B cell (primary cell): ENCODE measurements at regions not wholly inside any gene's neighbourhood (a gene's known extent, or its start where the extent isn't known, plus 50 kb on each side); places are given as distances from the start of the nearest gene placed in this dataset.

Source experiments
- ATAC-seq: fragments of 200-7000 bp; cut with Tn5 transposase; one replicate; pipeline ENCODE4 v1.10.0; 2021; ENCODE audit warnings: low read depth, mild to moderate bottlenecking, moderate number of reproducible peaks, moderate library complexity
- CTCF ChIA-PET: fragments of 350-600 bp; sonication (Branson Sonifier 250); formaldehyde crosslinking; loops from one replicate; lab custom pipeline; 2021; ENCODE audit warnings: antibody characterized with exemption, inconsistent platforms; lab: Charles Lee
- POLR2A ChIA-PET: fragments of 350-600 bp; sonication (Branson Sonifier 250); formaldehyde crosslinking; loops from one replicate; lab custom pipeline; 2021; ENCODE audit warnings: antibody characterized with exemption; lab: Charles Lee
- DNase-seq: peaks from one replicate; pipeline ENCODE4 v3.0.0; 2013
- H2AFZ ChIP-seq: 2 replicates; pipeline ENCODE4 v1.6.1; 2012; ENCODE audit warnings: mild to moderate bottlenecking, low read depth, low read length; ENCODE audit not compliant: insufficient read depth, poor library complexity, severe bottlenecking
- H3K27ac ChIP-seq, 2 donors: 1 replicate in 1 of 2; 2 replicates in 1 of 2; pipeline ENCODE4 v1.5.1; 2012 to 2013; ENCODE audit warnings: low read length in 2 of 2, mild to moderate bottlenecking in 2 of 2, moderate library complexity in 1 of 2
- H3K27me3 ChIP-seq, 4 experiments: fragments of 200-600 bp in 1 of 4; sonication (generic) in 1 of 4; replicated peaks in 1 of 4; 1 replicate in 2 of 4; 2 replicates in 2 of 4; pipeline versions ENCODE4 v1.6.1 to v1.7.0; 2013 to 2016; ENCODE audit warnings: low read length in 3 of 4, mild to moderate bottlenecking in 2 of 4, mixed read lengths in 1 of 4, moderate library complexity in 1 of 4; ENCODE audit not compliant: insufficient read depth in 4 of 4, control insufficient read depth in 3 of 4; ENCODE audit errors: control extremely low read depth in 1 of 4
- H3K36me3 ChIP-seq, 2 experiments: replicated peaks in 1 of 2; 1 replicate in 1 of 2; 2 replicates in 1 of 2; pipeline versions ENCODE4 v1.6.1 to v1.7.1; 2013; ENCODE audit warnings: low read length in 1 of 2; ENCODE audit not compliant: insufficient read depth in 2 of 2, control insufficient read depth in 1 of 2; ENCODE audit errors: control extremely low read depth in 1 of 2, extremely low read depth in 1 of 2
- H3K4me1 ChIP-seq, 2 donors: fragments of 200-600 bp in 1 of 2; sonication (generic) in 1 of 2; 1 replicate in 1 of 2; 2 replicates in 1 of 2; pipeline versions ENCODE4 v1.5.1 to v1.6.1; 2013 to 2017; ENCODE audit warnings: low read length in 2 of 2; ENCODE audit not compliant: control insufficient read depth in 2 of 2, insufficient read depth in 2 of 2
- H3K4me2 ChIP-seq: replicated peaks from 2 replicates; pipeline ENCODE3; 2012; ENCODE audit warnings: mild to moderate bottlenecking, low read depth, low read length; ENCODE audit not compliant: poor library complexity, severe bottlenecking
- H3K4me3 ChIP-seq, 5 experiments: fragments of 200-600 bp in 1 of 5; sonication (generic) in 1 of 5; 1 replicate in 3 of 5; 2 replicates in 2 of 5; pipeline versions ENCODE4 v1.5.1 to v1.7.0; 2011 to 2016; ENCODE audit warnings: low read length in 4 of 5, mild to moderate bottlenecking in 4 of 5, low read depth in 2 of 5, control low read depth in 1 of 5, moderate library complexity in 1 of 5; ENCODE audit not compliant: insufficient read depth in 1 of 5; ENCODE audit errors: control extremely low read depth in 1 of 5, extremely low read depth in 1 of 5
- H3K79me2 ChIP-seq: fragments of 200-600 bp; sonication (generic); one replicate; pipeline ENCODE4 v1.6.0; 2016; ENCODE audit warnings: low read length; ENCODE audit not compliant: control insufficient read depth, insufficient read depth
- H3K9ac ChIP-seq: fragments of 200-600 bp; sonication (generic); 2 replicates; pipeline ENCODE4 v1.6.1; 2017; ENCODE audit warnings: mild to moderate bottlenecking, low read length, moderate library complexity
- H3K9me3 ChIP-seq, 3 donors: one replicate each; pipeline versions ENCODE4 v1.6.1 to v1.7.1; 2013; ENCODE audit warnings: low read length in 2 of 3; ENCODE audit not compliant: control insufficient read depth in 2 of 3, insufficient read depth in 1 of 3; ENCODE audit errors: control extremely low read depth in 1 of 3
- H4K20me1 ChIP-seq: 2 replicates; pipeline ENCODE4 v1.6.0; 2012; ENCODE audit warnings: mild to moderate bottlenecking, low read length; ENCODE audit not compliant: insufficient read depth, control insufficient read depth, poor library complexity, severe bottlenecking
- H3K27ac Mint-ChIP-seq: one replicate; pipeline ENCODE4 v1.8.0; 2021; ENCODE audit warnings: mixed read lengths
- H3K27me3 Mint-ChIP-seq: one replicate; pipeline ENCODE4 v1.8.0; 2021; ENCODE audit warnings: mixed read lengths
- H3K4me1 Mint-ChIP-seq: one replicate; pipeline ENCODE4 v1.8.0; 2021; ENCODE audit warnings: mixed read lengths
- H3K4me3 Mint-ChIP-seq: one replicate; pipeline ENCODE4 v1.8.0; 2021; ENCODE audit warnings: mixed read lengths
- H3K9me3 Mint-ChIP-seq: one replicate; pipeline ENCODE4 v1.8.0; 2022; ENCODE audit warnings: mixed read lengths; ENCODE audit not compliant: insufficient read depth
- EZH2 ChIP-seq: IDR thresholded peaks from 2 replicates; pipeline ENCODE4 v1.6.1; 2012; ENCODE audit warnings: borderline replicate concordance, low read depth, mild to moderate bottlenecking, moderate library complexity, low read length; ENCODE audit not compliant: insufficient read depth, poor library complexity, severe bottlenecking
- WGBS: methylation state at CpG from one replicate; pipeline ENCODE4 v1.1.5; 2013; ENCODE audit warnings: missing lambda C conversion rate; ENCODE audit not compliant: insufficient coverage; 5-methylcytosine and 5-hydroxymethylcytosine counted together
- intact Hi-C: fragments of 100-400 bp; cut with micrococcal nuclease; formaldehyde crosslinking; loops from one replicate; pipeline ENCODE4 v1.10.0; 2022
- TF ChIP-seq, protein P1 (sequence below): fragments of 200-600 bp; IDR thresholded peaks from one replicate; pipeline ENCODE4 v1.8.0; 2022; ENCODE audit warnings: antibody characterized with exemption, mild to moderate bottlenecking

GRCh38 chr2:51158251-51158650 lies 126.3 kb upstream of the NRXN1 start:
- H3K4me1 Mint-ChIP-seq, result no peaks in the 10 kb centered on the region
- no peak overlapping the region for H3K9ac ChIP-seq
- no peaks in the 10 kb centered on the region for H4K20me1 ChIP-seq
- H2AFZ ChIP-seq, result no peak overlapping the region
- H3K4me3 ChIP-seq, result no peak overlapping the region
- no peak overlapping the region for H3K27ac Mint-ChIP-seq
- ChIA-PET CTCF (no interaction called here), POLR2A (no interaction called here)
- no peak overlapping the region for H3K4me3 Mint-ChIP-seq
- no peaks in the 10 kb centered on the region for H3K27me3 Mint-ChIP-seq
- no peaks in the 10 kb centered on the region for H3K36me3 ChIP-seq
- TF ChIP-seq EZH2, result no peak
- TF ChIP-seq, protein P1, sequence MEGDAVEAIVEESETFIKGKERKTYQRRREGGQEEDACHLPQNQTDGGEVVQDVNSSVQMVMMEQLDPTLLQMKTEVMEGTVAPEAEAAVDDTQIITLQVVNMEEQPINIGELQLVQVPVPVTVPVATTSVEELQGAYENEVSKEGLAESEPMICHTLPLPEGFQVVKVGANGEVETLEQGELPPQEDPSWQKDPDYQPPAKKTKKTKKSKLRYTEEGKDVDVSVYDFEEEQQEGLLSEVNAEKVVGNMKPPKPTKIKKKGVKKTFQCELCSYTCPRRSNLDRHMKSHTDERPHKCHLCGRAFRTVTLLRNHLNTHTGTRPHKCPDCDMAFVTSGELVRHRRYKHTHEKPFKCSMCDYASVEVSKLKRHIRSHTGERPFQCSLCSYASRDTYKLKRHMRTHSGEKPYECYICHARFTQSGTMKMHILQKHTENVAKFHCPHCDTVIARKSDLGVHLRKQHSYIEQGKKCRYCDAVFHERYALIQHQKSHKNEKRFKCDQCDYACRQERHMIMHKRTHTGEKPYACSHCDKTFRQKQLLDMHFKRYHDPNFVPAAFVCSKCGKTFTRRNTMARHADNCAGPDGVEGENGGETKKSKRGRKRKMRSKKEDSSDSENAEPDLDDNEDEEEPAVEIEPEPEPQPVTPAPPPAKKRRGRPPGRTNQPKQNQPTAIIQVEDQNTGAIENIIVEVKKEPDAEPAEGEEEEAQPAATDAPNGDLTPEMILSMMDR, result no peak
- ATAC-seq (no peak), DNase-seq (no peak)
- H3K9me3 ChIP-seq, result no peaks in the 10 kb centered on the region
- no peak overlapping the region for H3K27ac ChIP-seq
- H3K4me1 ChIP-seq, result no peaks in the 10 kb centered on the region
- no peaks in the 10 kb centered on the region for H3K79me2 ChIP-seq
- intact Hi-C loops, result no loop called here
- H3K4me2 ChIP-seq, result no peak overlapping the region
- WGBS, result no CpG with 5 or more reads among the region's 1 CpG
- no peaks in the 10 kb centered on the region for H3K9me3 Mint-ChIP-seq
- no peaks in the 10 kb centered on the region for H3K27me3 ChIP-seq

- H3K4me2 ChIP-seq, result no peak overlapping the region
- ChIA-PET CTCF (no interaction called here), POLR2A (no interaction called here)
- no peaks in the 10 kb centered on the region for H3K27me3 Mint-ChIP-seq
- intact Hi-C loops, result no loop called here
- no peak overlapping the region for H3K4me3 Mint-ChIP-seq
- DNase-seq, result no peak
- no peaks in the 10 kb centered on the region for H3K27me3 ChIP-seq
- no peaks in the 10 kb centered on the region for H3K4me1 Mint-ChIP-seq
- H3K79me2 ChIP-seq, result no peaks in the 10 kb centered on the region
- TF ChIP-seq EZH2, result no peak
- TF ChIP-seq, protein P1, result no peak
- H3K9me3 Mint-ChIP-seq, result peaks cover 4% of the 10 kb centered on the region
- no peak overlapping the region for H3K27ac ChIP-seq
- H4K20me1 ChIP-seq, result no peaks in the 10 kb centered on the region
- no peak overlapping the region for H3K9ac ChIP-seq
- H3K4me3 ChIP-seq, result no peak overlapping the region
- no peak for ATAC-seq
- peaks cover 0 to 8% (median 0%) of the 10 kb centered on the region in 3 donors for H3K9me3 ChIP-seq
- no peaks in the 10 kb centered on the region for H3K36me3 ChIP-seq
- H3K4me1 ChIP-seq, result no peaks in the 10 kb centered on the region
- H2AFZ ChIP-seq, result no peak overlapping the region
- no peak overlapping the region for H3K27ac Mint-ChIP-seq
Observed at GRCh38 chr2:51153236-51153635, 121.3 kb upstream of the NRXN1 start.
